GM23338 (cell line): ENCODE measurements at regions not wholly inside any gene's neighbourhood (a gene's known extent, or its start where the extent isn't known, plus 50 kb on each side); places are given as distances from the start of the nearest gene placed in this dataset.

ENCODE experiments used
- ATAC-seq: fragments of 200-7000 bp; cut with Tn5 transposase; 3 replicates; pipeline ENCODE4 v1.9.1; 2020
- DNase-seq: peaks from one replicate; pipeline ENCODE4 v3.0.0-alpha.2; 2015; ENCODE audit warnings: low spot score
- H2AFZ ChIP-seq: fragments of 200-600 bp; sonication (generic); 2 replicates; pipeline ENCODE4 v1.8.0; 2016; ENCODE audit warnings: antibody characterized with exemption, mild to moderate bottlenecking, moderate library complexity
- H3F3A ChIP-seq: fragments of 200-600 bp; sonication (generic); replicated peaks from 2 replicates; pipeline ENCODE4 v1.8.0; 2017; ENCODE audit warnings: antibody characterized with exemption, mixed run types, low read depth
- H3K27ac ChIP-seq: fragments of 200-600 bp; sonication (generic); 2 replicates; pipeline ENCODE4 v1.6.1; 2016; ENCODE audit warnings: low read depth
- H3K27me3 ChIP-seq: fragments of 200-600 bp; sonication (generic); 2 replicates; pipeline ENCODE4 v1.8.0; 2016; ENCODE audit warnings: mild to moderate bottlenecking, mixed run types, moderate library complexity; ENCODE audit not compliant: insufficient read depth
- H3K36me3 ChIP-seq: fragments of 200-600 bp; sonication (generic); 2 replicates; pipeline ENCODE4 v1.8.0; 2016; ENCODE audit warnings: mild to moderate bottlenecking; ENCODE audit not compliant: insufficient read depth
- H3K4me1 ChIP-seq: fragments of 200-600 bp; sonication (generic); 2 replicates; pipeline ENCODE4 v1.8.0; 2016; ENCODE audit warnings: mild to moderate bottlenecking, moderate library complexity; ENCODE audit not compliant: insufficient read depth
- H3K4me2 ChIP-seq: fragments of 200-600 bp; sonication (generic); 2 replicates; pipeline ENCODE4 v1.7.1; 2017; ENCODE audit warnings: mixed run types
- H3K4me3 ChIP-seq: fragments of 200-600 bp; sonication (generic); 2 replicates; pipeline ENCODE4 v1.6.1; 2016; ENCODE audit warnings: mixed run types
- H3K79me2 ChIP-seq: fragments of 200-600 bp; sonication (generic); replicated peaks from 2 replicates; pipeline ENCODE4 v1.8.0; 2017; ENCODE audit warnings: mild to moderate bottlenecking; ENCODE audit not compliant: insufficient read depth
- H3K9me2 ChIP-seq: fragments of 200-600 bp; sonication (generic); 2 replicates; pipeline ENCODE4 v1.8.0; 2017; ENCODE audit not compliant: insufficient read depth
- H4K20me1 ChIP-seq: fragments of 200-600 bp; sonication (generic); replicated peaks from 2 replicates; pipeline ENCODE4 v1.8.0; 2017; ENCODE audit warnings: mild to moderate bottlenecking; ENCODE audit not compliant: insufficient read depth
- H3K27ac Mint-ChIP-seq: 2 replicates; pipeline ENCODE4 v1.8.0; 2020; ENCODE audit warnings: inconsistent platforms, mild to moderate bottlenecking, moderate library complexity, mixed read lengths
- H3K27me3 Mint-ChIP-seq: 3 replicates; pipeline ENCODE4 v1.8.0; 2022; ENCODE audit warnings: low read depth, mild to moderate bottlenecking, moderate library complexity, mixed read lengths, inconsistent platforms; ENCODE audit not compliant: insufficient read depth, poor library complexity
- H3K36me3 Mint-ChIP-seq: 3 replicates; pipeline ENCODE4 v1.8.0; 2021; ENCODE audit warnings: low read depth, mild to moderate bottlenecking, inconsistent platforms, moderate library complexity, mixed read lengths
- H3K4me1 Mint-ChIP-seq: 3 replicates; pipeline ENCODE4 v1.8.0; 2020; ENCODE audit warnings: mild to moderate bottlenecking, inconsistent platforms, mixed read lengths
- H3K4me3 Mint-ChIP-seq: 3 replicates; pipeline ENCODE4 v1.8.0; 2021; ENCODE audit warnings: moderate library complexity, mild to moderate bottlenecking, inconsistent platforms, mixed read lengths
- H3K9me3 Mint-ChIP-seq: 3 replicates; pipeline ENCODE4 v1.8.0; 2020; ENCODE audit warnings: moderate library complexity, mild to moderate bottlenecking, inconsistent platforms, mixed read lengths
- CREB1 ChIP-seq: fragments of 250-450 bp; sonication (Bioruptor Pico); IDR thresholded peaks from 2 replicates; pipeline ENCODE4 v1.5.0; 2020; ENCODE audit warnings: low read depth, mild to moderate bottlenecking, moderate library complexity
- EZH2 ChIP-seq: fragments of 200-600 bp; sonication (generic); IDR thresholded peaks from one replicate; pipeline ENCODE4 v1.8.0; 2017; ENCODE audit warnings: antibody characterized with exemption, mild to moderate bottlenecking, low read depth; ENCODE audit not compliant: unreplicated experiment
- EZH2phosphoT487 ChIP-seq: fragments of 200-600 bp; sonication (generic); IDR thresholded peaks from one replicate; pipeline ENCODE4 v1.8.1; 2018; ENCODE audit warnings: antibody characterized with exemption; ENCODE audit not compliant: unreplicated experiment
- JUNB ChIP-seq: IDR thresholded peaks from one replicate; pipeline ENCODE4 v1.6.1; 2016; ENCODE audit warnings: antibody characterized with exemption; ENCODE audit not compliant: unreplicated experiment
- NANOG ChIP-seq: IDR thresholded peaks from 2 replicates; pipeline ENCODE4 v1.6.1; 2016; ENCODE audit warnings: antibody characterized with exemption, borderline replicate concordance
- POLR2AphosphoS5 ChIP-seq: IDR thresholded peaks from 2 replicates; pipeline ENCODE4 v1.6.1; 2016; ENCODE audit warnings: antibody characterized with exemption, low read depth
- STAT1 ChIP-seq: IDR thresholded peaks from one replicate; pipeline ENCODE4 v1.6.1; 2016; ENCODE audit warnings: antibody characterized with exemption; ENCODE audit not compliant: unreplicated experiment
- ZNF114 ChIP-seq: fragments of 250-450 bp; sonication (Bioruptor Pico); IDR thresholded peaks from 2 replicates; pipeline ENCODE4 v1.5.0; 2020; ENCODE audit warnings: mild to moderate bottlenecking, moderate library complexity
- ZNF331 ChIP-seq: fragments of 250-450 bp; sonication (Bioruptor Pico); IDR thresholded peaks from 2 replicates; pipeline ENCODE4 v1.5.0; 2020; ENCODE audit warnings: low read depth, mild to moderate bottlenecking, moderate library complexity
- TF ChIP-seq, protein P1 (sequence below), 2 experiments: fragments of 200-600 bp in 1 of 2; sonication (generic) in 1 of 2; conservative IDR thresholded peaks; 2 replicates each; pipeline versions ENCODE4 v1.5.1 to v1.6.1; 2016 to 2017; ENCODE audit warnings: antibody characterized with exemption in 2 of 2, low read depth in 2 of 2, mild to moderate bottlenecking in 2 of 2, moderate library complexity in 1 of 2
- TF ChIP-seq, protein P2 (sequence below): IDR thresholded peaks from one replicate; pipeline ENCODE4 v1.6.1; 2018; ENCODE audit warnings: antibody characterized with exemption; ENCODE audit not compliant: unreplicated experiment
- TF ChIP-seq, protein P3 (sequence below): IDR thresholded peaks from 2 replicates; pipeline ENCODE4 v1.6.1; 2016; ENCODE audit warnings: antibody characterized with exemption

- TF ChIP-seq EZH2 (no peak), JUNB (no peak), ZNF331 (no peak), ZNF114 (no peak)
- TF ChIP-seq, protein P1, sequence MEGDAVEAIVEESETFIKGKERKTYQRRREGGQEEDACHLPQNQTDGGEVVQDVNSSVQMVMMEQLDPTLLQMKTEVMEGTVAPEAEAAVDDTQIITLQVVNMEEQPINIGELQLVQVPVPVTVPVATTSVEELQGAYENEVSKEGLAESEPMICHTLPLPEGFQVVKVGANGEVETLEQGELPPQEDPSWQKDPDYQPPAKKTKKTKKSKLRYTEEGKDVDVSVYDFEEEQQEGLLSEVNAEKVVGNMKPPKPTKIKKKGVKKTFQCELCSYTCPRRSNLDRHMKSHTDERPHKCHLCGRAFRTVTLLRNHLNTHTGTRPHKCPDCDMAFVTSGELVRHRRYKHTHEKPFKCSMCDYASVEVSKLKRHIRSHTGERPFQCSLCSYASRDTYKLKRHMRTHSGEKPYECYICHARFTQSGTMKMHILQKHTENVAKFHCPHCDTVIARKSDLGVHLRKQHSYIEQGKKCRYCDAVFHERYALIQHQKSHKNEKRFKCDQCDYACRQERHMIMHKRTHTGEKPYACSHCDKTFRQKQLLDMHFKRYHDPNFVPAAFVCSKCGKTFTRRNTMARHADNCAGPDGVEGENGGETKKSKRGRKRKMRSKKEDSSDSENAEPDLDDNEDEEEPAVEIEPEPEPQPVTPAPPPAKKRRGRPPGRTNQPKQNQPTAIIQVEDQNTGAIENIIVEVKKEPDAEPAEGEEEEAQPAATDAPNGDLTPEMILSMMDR (conservative IDR thresholded peaks at IDR 0.05; ENCODE audit: low read depth in 2 of 2) = no peak
Observed at GRCh38 chr11:103546236-103546635, 437.0 kb downstream of the DYNC2H1 start (continued).

GRCh38 chr11:103547024-103547423 lies 437.8 kb downstream of the DYNC2H1 start:
- no peaks in the 10 kb centered on the region; the same call in 2 of the 3 replicates for H3K9me3 Mint-ChIP-seq
- peaks cover 4% of the 10 kb centered on the region for H3K27me3 Mint-ChIP-seq
- no peak overlapping the region for H3K27ac Mint-ChIP-seq
- no peak overlapping the region for H3K4me3 ChIP-seq
- ATAC-seq = no peak
- H3K27me3 ChIP-seq = no peaks in the 10 kb centered on the region
- H3K79me2 ChIP-seq = no peaks in the 10 kb centered on the region
- H3K4me1 ChIP-seq = no peaks in the 10 kb centered on the region
- TF ChIP-seq CREB1 (CRISPR knock-in tag) (no peak), ZNF114 (no peak)
- TF ChIP-seq, protein P2, sequence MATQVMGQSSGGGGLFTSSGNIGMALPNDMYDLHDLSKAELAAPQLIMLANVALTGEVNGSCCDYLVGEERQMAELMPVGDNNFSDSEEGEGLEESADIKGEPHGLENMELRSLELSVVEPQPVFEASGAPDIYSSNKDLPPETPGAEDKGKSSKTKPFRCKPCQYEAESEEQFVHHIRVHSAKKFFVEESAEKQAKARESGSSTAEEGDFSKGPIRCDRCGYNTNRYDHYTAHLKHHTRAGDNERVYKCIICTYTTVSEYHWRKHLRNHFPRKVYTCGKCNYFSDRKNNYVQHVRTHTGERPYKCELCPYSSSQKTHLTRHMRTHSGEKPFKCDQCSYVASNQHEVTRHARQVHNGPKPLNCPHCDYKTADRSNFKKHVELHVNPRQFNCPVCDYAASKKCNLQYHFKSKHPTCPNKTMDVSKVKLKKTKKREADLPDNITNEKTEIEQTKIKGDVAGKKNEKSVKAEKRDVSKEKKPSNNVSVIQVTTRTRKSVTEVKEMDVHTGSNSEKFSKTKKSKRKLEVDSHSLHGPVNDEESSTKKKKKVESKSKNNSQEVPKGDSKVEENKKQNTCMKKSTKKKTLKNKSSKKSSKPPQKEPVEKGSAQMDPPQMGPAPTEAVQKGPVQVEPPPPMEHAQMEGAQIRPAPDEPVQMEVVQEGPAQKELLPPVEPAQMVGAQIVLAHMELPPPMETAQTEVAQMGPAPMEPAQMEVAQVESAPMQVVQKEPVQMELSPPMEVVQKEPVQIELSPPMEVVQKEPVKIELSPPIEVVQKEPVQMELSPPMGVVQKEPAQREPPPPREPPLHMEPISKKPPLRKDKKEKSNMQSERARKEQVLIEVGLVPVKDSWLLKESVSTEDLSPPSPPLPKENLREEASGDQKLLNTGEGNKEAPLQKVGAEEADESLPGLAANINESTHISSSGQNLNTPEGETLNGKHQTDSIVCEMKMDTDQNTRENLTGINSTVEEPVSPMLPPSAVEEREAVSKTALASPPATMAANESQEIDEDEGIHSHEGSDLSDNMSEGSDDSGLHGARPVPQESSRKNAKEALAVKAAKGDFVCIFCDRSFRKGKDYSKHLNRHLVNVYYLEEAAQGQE = no peak
- H3F3A ChIP-seq = no peaks in the 10 kb centered on the region
- H3K4me1 Mint-ChIP-seq = 0 out of 3 replicates have a peak, but pooled peaks cover 3% of the 10 kb centered on the region
- H3K4me2 ChIP-seq = no peak overlapping the region
- no peak overlapping the region for H3K4me3 Mint-ChIP-seq
- H3K36me3 Mint-ChIP-seq = no peaks in the 10 kb centered on the region
- no peaks in the 10 kb centered on the region for H4K20me1 ChIP-seq
- H3K27ac ChIP-seq = no peak overlapping the region
- 0 out of 2 replicates have a peak, but pooled peaks cover 3% of the 10 kb centered on the region for H3K9me2 ChIP-seq
- no peak overlapping the region for H2AFZ ChIP-seq
- no peaks in the 10 kb centered on the region for H3K36me3 ChIP-seq
- DNase-seq = no peak

- Mint-ChIP-seq H3K36me3 (no peaks in the 10 kb centered on the region), H3K27me3 (peaks cover 4% of the 10 kb centered on the region), H3K4me1 (0 out of 3 replicates have a peak, but pooled peaks cover 3% of the 10 kb centered on the region), H3K27ac (no peak overlapping the region), H3K9me3 (no peaks in the 10 kb centered on the region; the same call in 2 of the 3 replicates), H3K4me3 (no peak overlapping the region)
- DNase-seq (no peak), ATAC-seq (no peak)
- Histone ChIP-seq H3K36me3 (no peaks in the 10 kb centered on the region), H4K20me1 (no peaks in the 10 kb centered on the region), H3K4me1 (no peaks in the 10 kb centered on the region), H3K4me2 (no peak overlapping the region), H3K27ac (no peak overlapping the region), H3K79me2 (no peaks in the 10 kb centered on the region), H3K4me3 (no peak overlapping the region), H3F3A (no peaks in the 10 kb centered on the region), H2AFZ (no peak overlapping the region), H3K9me2 (0 out of 2 replicates have a peak, but pooled peaks cover 3% of the 10 kb centered on the region), H3K27me3 (no peaks in the 10 kb centered on the region)
- TF ChIP-seq EZH2 (no peak), NANOG (no peak), ZNF331 (no peak), STAT1 (no peak), EZH2phosphoT487 (no peak), POLR2AphosphoS5 (no peak)
- TF ChIP-seq, protein P3, sequence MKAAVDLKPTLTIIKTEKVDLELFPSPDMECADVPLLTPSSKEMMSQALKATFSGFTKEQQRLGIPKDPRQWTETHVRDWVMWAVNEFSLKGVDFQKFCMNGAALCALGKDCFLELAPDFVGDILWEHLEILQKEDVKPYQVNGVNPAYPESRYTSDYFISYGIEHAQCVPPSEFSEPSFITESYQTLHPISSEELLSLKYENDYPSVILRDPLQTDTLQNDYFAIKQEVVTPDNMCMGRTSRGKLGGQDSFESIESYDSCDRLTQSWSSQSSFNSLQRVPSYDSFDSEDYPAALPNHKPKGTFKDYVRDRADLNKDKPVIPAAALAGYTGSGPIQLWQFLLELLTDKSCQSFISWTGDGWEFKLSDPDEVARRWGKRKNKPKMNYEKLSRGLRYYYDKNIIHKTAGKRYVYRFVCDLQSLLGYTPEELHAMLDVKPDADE = no peak
- TF ChIP-seq, protein P2 = no peak
Observed at GRCh38 chr11:103547691-103548090, 438.5 kb downstream of the DYNC2H1 start.
